GM18858 (cell line): ENCODE measurements at regions not wholly inside any gene's neighbourhood (a gene's known extent, or its start where the extent isn't known, plus 50 kb on each side); places are given as distances from the start of the nearest gene placed in this dataset.
"Not testable (repeated sequence)": the region's sequence is repeated elsewhere in the genome, so short reads cannot be mapped to it uniquely, and the experiment has no call there.

Experiments used
- ATAC-seq: cut with Tn5 transposase; IDR thresholded peaks from one replicate; pipeline ENCODE4 v1.9.1; 2021; ENCODE audit not compliant: unreplicated experiment

DNA sequence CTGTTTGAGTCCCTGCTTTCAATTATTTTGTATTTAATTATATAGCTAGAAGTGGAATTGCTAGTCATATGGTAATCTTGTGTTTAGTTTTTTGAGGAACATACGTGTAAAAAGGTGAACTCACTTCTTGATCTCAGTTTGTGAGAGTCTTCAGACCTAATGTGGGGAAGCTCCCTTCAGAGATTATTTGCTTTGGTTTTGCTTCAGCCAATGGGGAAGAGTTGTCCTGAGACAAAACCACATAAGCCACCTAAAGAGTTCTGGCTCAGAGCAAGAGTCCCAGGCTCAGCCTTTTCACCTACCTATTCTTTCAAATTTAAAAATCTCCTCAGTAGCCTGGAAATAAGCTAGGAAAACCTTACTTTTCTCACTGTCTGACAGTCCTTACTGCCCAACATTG, 138.4 kb downstream of the UCK2 start:
- ATAC-seq, result no peak

- not testable (repeated sequence) for ATAC-seq
These were observed 142.0 kb downstream of the UCK2 start for GRCh38 chr1:165969366-165969765.

DNA sequence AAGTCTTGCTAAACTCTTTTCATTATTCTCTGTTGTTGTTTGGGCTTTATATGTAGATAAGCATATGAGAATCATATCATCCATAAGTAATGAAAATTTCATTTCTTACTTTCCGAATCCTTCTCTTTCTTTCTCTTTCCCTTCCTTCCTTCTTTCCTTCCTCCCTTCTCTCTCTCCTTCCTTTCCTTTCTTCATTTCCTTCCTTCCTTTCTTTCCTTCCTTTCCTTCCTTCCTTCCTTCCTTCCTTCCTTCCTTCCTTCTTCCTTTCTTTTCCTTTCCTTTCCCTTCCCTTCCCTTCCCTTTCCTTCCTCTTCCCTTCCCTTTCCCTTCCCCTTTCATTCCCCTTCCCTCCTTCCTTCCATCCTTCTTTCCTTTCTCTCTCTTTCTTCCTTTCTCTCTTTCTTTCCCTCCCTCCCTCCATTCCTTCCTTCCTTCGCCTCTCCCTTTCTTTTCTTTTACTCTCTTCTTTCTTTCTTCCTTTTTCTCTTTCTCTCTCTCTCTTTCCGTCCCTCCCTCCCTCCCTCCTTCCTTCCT, 147.3 kb downstream of the UCK2 start:
- no peak for ATAC-seq

- no peak for ATAC-seq
These were observed 160.9 kb downstream of the UCK2 start for GRCh38 chr1:165988275-165988674.

GRCh38 chr1:165988817-165989216, 161.4 kb downstream of the UCK2 start:
- ATAC-seq, result peak; percentile 53

DNA sequence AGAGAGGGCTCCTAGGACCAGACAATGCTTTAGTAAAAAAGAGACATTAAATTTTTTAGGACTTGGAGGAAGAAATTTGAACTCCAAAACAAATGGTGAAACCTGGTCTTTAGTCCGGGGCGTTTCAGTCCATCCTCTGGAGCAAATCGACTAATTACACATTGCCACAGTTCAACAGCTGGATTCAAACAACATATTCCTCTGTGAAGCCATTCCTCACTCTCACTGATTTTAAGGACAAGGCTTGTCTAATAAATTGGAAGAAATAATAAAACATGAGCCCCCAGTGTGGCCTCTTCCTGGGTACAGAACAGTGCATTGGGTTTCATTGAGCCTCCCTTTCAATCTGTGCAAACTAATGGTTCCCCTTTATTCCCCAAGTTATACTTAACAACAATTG, 165.1 kb downstream of the UCK2 start:
- ATAC-seq, result no peak

DNA sequence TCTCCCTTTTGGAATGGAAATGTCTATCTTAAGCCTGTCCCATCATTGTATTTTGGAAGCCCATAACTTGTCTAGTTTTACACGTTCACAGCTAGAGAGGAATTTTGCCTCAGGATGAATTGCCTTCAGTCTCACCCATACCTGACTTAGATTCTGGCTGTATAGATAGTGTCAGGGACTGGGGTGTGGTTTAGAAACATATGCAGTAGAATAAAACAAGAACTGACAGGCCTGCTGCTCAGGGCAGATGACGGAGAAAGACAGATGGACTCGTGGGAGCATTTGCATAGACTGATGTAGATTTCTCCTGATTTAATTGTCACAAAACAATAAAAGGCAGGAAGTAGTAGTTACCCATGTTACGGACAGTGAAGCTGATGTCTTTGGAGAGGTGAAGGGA, 166.7 kb downstream of the UCK2 start:
- no peak for ATAC-seq

- ATAC-seq, result no peak
These were observed 167.0 kb downstream of the FAM78B start for GRCh38 chr1:165999826-166000225.

DNA sequence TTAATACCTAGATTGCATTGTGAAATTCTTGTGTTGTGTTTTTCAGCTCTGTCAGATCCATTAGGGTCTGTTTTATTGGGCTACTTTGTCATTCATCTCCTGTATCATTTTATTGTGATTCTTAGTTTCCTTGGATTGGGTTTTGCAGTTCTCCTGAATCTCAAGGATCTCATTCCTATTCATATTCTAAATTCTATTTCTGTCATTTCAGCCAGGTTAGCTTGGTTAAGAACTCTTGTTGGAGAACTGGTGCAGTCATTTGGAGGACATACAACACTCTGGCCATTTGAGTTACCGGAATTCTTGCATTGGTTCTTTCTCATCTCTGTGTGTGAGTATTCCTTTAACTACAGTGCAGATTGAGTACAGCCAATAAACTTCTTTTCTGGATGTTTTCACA, 159.6 kb downstream of the FAM78B start:
- ATAC-seq, result no peak

DNA sequence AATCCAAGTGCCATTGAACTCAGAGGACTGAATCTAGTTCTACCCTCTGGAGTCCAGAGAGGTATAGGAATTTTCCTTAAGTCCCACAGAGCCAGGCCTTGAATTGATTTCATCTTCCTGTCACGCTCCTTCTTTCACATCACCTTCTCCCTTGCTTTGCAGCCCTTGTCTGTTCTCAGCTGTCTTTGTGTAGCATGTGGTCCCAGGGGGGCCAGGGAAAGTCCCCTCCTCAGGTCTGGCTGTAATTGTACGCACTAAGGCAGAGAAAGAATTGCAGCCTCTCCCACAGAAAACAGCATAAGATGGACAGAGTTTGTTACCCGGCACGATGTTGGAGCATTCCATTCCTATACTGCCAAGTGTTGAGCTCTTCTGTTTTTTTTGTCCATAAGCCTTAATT, 153.6 kb downstream of the FAM78B start:
- ATAC-seq, result no peak

GRCh38 chr1:166017395-166017794, 149.4 kb downstream of the FAM78B start:
- ATAC-seq, result no peak
